HG02623 (cell line): ENCODE measurements at regions not wholly inside any gene's neighbourhood (a gene's known extent, or its start where the extent isn't known, plus 50 kb on each side); places are given as distances from the start of the nearest gene placed in this dataset.

Experiments
- ATAC-seq: cut with Tn5 transposase; IDR thresholded peaks from one replicate; pipeline ENCODE4 v1.9.1; 2021; ENCODE audit warnings: moderate library complexity; ENCODE audit not compliant: unreplicated experiment

DNA sequence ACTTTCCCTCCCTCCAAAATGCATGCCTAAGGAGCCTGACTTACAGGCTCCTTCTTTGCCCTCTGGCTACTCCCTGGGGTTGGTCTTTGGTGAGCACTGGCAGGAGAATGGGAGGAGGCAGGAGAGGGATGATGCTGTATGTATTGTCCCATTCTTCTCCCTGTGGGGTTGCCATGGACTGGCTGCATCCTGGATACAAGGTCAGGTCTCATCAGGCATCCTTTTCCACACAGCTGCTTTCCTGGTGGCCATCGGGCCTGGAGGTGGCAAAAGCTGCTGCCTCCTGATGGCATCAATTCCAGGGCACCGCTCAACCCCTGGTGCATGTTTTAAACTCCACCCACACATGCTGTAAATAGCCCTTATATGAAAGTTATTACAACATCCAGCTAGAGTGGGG, 257.2 kb downstream of the ETS1 start:
- ATAC-seq: no peak

DNA sequence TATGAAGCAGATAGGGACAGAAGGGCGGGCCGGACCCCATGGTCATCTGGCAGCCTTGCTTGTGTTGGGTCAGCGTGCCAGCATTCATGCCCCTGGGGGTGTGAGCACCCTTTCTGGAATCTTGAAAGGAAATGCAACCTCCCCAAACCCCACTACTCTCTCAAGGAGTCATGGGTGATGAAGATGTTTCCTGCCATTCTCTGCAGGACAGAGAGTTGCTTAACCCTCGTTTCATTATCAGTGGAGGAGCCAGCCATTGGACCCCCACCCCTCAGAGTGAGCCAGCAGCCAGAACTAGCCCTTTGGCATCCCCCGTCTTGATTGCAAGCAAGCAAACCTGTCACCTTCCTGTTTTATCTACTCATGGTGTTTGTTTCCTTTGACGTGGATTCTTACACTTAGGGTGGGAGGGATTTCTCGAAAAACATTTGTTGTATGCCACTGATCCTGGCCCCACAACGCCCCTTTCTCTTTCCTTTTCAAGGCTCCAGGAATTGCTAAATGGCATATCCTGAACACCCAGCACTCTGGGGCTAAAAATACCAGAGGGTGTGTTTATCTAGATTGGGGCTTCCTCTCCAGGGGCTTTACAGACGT, 258.3 kb downstream of the ETS1 start:
- no peak for ATAC-seq

DNA sequence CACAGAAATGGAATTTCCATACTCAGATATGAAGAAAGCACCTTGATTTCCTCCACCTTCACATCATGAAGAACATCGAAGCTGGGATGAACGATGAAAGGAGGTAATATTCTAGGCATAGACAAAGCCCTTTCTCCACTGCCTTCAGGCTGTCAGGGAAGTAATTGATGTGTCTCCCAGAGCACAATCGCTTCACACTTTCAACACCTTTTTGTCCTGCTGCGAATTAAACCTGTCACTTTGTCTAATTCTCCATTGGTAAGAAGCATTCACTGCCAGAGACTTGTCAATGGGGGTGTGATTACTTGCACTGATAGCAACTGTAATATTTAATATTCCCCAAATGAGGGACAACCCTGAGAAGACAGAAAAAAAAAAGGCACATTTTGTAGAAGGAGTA, 260.1 kb downstream of the ETS1 start:
- ATAC-seq: no peak

DNA sequence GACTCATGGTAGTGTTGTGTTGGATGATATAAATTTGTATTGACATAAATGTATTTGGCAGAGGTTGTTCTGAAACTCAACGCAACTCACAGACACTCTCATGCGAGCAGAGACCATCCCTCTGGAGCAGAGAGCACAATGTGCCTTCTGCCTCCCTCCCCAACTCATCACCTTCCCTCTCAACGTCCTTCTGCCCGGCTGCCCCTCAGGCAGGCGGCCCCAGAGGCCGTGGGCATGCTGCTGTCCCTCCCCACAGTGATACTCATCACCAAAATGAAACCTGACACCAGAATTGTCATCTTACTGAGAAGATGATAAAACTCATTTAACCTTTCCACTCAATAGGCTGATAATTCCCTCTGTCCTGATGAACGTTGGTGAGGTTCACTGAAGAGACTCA, 260.6 kb downstream of the ETS1 start:
- no peak for ATAC-seq

DNA sequence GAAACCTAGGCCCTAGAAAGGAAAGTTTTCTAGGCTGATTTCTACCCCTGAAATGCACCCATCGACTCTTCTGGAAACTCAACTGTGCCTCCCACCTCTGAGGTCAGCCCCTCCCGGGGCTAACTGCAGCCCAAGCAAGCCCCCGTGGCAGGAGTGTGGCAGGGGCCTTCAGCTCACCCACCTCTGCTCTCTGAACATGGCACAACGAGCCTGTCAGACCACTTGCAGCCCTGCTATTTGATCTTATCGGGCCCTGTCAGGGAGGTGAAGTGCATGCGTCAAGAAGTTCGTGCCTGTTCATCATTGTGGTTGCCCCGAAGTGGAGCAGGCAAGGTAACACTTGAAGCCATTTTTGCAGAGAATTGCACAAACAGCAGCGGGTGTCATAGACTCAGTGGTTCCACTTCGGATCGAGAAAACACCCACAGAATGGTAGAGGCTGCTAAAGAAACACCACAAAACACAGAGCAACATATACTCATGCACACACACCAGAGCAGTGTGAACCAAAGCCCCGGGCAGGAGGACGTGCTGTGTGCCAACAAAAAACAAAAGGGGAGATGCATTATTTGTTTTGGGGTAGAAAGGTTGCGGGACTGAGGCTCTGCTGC, 262.7 kb downstream of the ETS1 start:
- no peak for ATAC-seq

DNA sequence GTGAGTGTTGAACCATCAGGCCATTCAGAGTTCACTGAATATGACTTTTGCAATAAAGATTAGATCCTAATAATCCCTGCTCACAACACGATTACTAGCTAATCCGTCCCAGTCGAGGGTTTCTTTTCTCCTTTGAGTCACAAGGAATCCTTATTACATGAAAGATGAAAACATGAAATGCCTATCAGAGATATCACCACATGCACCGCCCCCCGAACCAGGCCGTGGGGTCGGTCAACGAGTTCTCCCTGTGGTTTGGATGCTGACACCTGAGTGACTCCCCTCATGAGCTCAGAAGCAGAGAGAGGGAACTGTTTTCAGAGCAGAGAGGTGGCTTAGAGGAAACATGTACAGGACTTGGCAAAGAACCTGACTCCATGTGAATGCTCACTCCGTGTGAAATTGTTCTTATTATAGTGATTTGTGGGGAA, 263.3 kb downstream of the ETS1 start:
- ATAC-seq: no peak

DNA sequence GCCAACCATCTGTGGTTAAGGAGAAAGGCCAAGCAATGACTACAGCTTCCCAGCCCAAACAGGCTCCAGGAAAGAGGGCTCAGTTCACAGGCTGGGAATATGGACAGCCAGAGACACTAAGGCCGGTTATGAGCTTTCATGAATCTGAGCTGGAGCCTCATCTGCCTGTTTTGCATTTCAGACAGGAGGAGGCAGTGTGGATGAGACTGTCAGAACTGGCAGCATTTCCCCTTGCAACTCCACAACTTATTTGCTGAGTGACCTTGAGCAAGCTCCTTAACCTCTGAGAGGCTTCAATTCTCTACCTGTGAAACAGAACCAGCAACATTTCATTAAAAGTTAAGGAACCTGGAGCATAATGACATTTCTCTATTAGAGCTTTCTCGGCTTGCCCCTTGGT, 264.0 kb downstream of the ETS1 start:
- no peak for ATAC-seq

DNA sequence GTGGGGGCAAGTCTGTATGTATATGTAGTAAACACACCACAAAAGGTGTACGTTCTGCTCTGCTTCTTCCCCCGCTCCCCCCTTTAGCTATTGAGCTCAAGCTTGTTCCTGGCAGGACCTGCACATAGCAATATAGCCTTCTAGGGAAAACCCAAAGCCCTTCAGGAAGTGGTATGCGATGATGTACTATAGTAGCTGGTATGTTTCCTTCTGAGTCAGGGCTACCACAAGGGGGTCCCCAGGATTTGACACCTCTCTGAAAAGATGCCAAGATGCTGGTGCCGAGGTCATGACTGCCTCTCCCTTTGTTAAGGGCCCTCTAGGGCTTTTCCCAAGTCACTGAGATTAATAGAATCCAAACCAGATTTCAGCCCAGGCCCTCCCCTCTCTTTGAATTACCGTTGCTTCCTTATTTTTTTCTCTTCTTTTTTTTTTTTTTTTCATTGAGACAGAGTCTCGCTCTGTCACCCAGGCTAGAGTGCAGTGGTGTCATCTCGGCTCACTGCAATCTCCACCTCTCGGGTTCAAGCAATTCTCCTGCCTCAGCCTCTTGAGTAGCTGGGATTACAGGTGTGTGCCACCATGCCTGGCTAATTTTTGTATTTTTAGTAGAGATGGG, 268.4 kb downstream of the ETS1 start:
- peak; percentile 92 for ATAC-seq

DNA sequence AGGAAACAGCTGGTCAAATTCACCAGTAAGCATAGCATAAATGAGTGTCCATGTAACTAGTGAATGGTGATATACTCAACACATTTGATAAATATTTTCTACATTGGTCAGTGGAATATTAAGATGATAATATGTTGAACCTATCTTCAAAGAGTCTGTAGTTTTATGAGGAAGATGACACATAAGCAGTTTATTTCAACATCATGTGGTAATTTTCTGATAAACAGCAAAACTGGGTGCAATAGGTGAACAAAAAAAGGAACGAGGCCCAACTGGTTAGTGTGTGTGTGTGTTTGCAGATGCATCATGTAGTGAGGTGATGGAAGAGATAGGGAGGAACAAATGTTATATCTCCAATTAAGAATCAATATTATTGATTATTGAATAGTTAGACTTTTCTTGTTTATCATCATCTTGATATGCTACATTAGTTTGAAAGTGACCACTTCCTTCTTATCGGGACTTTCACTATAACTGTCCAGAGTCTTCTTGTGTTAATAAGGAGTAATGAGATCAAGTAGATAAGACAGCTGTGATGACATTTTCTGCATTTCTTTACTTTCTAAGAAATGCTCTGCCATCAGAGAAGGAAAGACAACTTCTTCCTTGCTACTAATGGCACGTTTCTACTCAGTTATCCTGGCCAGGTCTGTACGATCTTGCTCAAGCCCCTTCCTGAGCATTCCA, 270.7 kb downstream of the ETS1 start:
- ATAC-seq: no peak

DNA sequence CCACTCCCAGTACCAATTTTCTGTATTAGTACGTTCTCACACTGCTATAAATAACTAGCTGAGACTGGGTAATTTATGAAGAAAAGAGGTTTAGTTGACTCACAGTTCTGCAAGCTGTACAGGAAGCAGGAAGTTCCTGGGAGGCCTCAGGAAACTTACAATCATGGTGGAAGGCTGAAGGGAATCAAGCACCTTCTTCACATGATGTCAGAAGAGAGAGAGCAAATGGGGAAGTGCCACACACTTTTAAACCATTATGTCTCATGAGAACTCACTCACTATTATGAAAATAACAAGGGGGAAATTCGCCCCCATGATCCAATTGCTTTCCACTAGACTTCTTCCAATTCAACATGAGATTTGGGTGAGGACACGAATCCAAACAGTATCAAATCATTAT, 271.4 kb downstream of the ETS1 start:
- ATAC-seq: no peak

DNA sequence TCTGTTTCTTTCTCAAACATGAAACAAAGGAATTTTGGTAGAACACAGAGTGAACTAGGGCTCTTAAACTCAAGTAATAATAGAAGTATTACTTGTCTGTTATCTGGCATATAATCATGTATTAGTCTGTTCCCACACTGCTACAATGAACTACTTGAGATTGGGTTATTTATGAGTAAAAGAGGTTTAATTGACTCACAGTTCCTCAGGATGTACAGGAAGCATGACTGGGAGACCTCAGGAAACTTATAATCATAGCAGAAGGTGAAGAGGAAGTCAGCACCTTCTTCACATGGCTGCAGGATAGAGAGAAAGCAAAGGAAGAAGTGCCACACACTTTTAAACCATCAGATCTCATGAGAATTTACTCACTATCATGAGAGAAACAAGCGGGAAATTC, 273.4 kb downstream of the ETS1 start:
- ATAC-seq: no peak

DNA sequence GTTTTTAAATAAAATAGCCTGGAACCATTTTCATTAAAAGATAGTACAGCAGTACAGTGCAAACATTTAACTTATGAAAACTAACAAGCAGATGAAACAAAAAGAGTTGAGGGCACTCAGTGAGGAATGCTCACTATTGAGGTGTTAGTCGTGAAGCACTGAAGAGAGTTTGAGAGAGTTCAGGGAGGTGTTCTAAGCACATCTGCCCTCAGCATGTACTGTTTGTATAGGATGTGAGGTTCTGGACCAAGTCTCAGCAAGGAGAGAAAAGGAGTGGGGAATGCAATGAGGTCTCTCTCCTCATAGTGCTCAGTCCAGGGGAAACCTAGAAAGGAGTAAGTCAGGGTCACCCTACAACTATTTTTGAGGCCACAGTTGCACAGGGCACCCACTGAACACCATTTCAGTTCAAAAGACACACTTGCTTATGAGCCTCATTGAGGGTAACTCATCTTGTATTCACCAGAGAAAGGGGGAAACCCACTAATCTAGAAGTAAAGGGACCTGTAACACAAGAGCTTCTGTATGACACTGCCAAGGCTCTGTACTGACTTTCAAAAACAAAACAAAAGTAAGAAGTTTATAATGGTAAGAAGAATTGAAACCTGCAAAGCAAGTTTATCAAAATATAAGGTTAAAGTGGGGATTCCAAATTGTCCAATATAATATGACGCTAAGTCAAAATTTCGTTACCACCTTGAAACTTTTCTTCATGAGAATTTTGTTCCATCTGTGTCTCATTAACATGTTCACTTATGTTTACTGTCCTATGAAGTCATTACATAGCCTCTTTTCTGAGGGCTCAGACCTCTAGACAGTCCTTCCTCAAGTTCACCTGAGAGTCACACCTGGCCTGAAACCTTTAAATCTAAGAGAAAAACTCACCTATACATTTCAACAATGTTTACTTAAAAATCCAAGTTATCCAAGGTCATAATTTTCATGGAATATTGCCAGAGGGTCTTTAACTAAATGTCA, 275.3 kb downstream of the ETS1 start:
- ATAC-seq: no peak

DNA sequence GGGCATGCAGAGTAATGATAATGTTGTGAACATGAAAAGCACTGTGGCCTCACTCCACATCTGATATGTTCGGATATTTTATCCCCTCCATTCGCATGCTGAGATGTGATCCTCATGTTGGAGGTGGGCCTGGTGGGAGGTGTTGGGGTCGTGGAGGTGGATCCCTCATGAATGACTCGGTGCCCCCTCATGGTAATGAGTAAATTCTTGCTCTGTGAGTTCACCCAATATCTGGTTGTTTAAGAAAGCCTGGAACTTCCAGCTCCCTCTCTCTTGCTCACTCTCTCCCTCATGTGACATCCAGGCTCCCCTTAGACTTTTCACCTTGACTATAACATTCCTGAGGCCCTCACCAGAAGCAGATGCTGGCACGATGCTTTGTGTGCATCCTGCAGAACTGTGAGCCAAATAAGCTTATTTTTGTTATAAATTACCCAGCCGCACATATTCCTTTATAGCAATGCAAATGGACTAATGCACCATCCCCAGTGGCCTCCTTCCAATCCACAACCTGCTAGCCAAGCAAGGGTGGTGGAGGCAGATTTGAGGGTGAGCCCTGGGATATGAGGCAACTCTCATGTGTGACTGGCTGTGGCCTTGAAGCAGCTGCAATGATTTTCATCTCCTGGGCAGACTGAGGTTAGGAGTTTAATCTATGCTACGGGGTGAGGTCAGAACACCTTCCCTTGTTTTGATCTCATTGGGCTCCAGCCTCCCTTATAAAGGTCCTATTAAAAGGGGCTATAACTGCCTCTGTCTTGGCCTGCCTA, 276.5 kb downstream of the ETS1 start:
- ATAC-seq: no peak

DNA sequence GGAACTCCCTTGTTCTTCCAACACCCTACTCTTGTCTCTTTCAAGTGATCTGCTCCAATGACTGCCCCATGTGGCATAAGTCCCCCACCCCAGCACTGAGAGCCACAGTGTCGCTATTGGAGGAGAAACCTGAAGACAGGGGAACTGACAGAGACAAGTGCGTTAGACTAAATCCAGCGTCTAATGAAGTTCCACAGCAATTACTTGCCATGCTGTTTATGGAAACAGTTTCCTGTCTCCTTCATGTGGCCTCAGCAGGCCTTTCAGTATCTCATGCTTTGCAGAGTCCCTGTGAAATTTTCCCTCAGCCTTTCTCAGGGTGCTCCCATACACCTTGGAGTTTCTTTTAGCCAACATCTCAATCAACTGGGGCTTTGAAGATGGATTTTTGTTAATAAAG, 277.4 kb downstream of the ETS1 start:
- ATAC-seq: no peak

DNA sequence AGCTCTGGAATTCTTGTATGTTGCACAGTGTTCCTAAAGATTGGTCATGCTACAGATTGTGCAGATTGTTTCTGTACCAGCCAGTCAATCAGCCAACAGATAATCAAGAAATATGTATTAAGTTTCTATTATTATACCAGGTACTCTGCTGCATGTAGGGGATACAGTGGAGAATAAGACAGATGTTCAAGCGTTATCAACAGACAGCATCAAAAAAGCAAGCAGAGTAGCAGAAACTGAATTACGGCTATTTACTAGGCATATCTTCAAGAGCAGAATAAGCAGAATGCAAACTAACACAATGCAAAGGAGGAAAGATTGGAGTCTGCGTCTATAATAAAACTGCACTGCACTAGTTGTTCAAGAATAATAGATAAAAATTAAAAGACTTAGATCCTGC, 278.6 kb downstream of the ETS1 start:
- no peak for ATAC-seq

DNA sequence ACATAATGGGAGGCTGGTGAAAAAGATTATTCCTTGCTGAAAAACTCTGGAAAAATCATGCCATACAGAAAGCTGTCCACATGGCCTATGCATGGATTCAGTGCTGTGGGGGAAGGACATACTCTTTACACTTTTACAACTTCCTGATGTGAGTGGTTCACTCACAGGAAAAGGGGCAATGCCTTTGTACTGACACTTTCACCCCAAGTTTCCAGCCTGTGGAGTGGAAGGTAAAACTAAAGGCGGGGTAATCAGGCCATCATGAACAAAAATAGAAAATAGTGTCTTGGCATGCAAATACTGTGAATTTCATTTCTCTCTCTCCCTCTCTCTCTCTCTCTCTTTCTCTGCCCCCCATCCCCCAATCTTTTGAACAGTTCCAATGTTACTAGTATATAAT, 281.8 kb downstream of the ETS1 start:
- no peak for ATAC-seq

DNA sequence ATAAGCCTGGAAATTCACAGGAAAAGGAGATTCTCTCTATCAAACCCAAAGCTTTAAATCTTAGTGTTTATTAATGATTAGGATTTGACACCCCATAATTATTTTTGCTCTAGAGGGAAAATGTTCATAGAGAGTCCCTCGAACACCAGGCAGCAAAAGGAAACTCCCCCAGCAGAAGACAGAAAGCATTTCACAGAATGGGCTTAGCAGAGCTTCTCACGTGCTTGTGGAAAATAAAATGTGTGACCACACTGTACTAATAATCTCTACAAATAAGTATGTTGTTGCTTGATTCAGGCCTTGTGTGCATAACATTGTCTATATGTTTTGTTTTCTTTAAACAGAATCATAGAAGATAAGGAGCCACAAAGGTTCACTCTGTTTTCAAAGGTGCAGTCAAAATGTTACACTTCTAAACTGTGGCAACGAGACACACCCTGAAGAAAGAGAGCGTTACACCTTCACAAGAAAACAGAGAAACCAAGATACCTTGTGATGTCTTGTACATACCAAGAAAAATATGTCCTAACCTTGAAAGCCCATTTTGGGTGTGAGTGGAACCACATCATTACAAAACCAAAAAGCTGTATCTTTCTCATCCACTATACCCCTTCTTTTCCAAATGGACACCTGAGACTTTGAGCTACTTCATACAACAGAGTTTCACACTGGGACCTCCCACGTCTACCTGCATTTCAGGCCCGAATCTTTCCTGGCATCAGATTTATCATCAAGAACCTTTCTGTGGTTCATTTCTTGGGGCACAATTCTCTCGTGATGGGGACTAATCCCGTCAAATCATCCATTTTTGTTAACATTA, 282.5 kb downstream of the ETS1 start:
- ATAC-seq: no peak

DNA sequence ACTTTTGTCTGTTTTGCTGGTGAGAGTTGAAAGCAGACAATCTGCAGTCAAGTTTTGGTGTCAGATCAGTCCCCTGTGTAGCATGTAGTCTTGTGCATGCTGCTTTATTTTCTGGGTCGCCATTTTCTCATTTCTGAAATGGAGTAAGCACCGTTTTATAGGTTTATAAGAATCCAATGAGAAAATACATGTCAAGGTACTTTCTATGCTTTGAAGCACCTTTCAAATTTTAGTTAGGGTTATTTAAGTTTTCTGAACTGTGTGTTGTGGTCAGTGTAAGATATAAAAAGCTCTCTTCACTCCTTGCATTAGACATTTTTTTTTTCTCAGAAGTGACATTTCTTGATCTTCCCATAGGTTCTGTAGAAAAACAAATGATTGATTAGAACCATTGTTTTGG, 283.2 kb downstream of the ETS1 start:
- ATAC-seq: no peak

DNA sequence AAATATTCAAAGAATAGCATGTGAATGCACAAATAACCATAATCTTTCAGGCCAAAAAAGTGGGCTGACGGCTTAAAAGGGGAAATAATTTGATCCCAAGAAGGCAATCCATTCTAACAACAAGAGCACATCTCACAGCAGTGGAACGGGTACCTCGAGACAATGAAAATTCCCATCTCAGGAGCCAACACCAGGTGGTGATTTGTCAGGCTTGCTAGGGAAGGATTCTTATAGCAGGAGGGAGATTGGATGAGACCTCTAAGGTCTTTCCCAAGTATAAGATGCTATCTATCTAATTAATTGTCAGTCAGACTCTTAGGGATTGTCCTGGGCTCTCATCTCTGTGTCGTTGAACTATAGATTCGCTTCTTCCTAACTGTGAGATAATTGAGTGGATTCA, 284.0 kb downstream of the ETS1 start:
- no peak for ATAC-seq
